GM08714 (cell line): ENCODE measurements at regions not wholly inside any gene's neighbourhood (a gene's known extent, or its start where the extent isn't known, plus 50 kb on each side); places are given as distances from the start of the nearest gene placed in this dataset.

Source experiments
- H3K4me3 ChIP-seq: fragments of 200-500 bp; sonication (Bioruptor generic); 2 replicates; pipeline ENCODE4 v1.5.1; 2014; ENCODE audit warnings: mild to moderate bottlenecking, low read length, inconsistent platforms
- ZNF274 ChIP-seq: IDR thresholded peaks from 2 replicates; pipeline ENCODE4 v1.6.1; 2012; ENCODE audit warnings: mild to moderate bottlenecking, low read depth, low read length

- no peak overlapping the region for H3K4me3 ChIP-seq
- no peak for TF ChIP-seq ZNF274
Measured at GRCh38 chr4:102429553-102429952, 71.6 kb upstream of the NFKB1 start.

GRCh38 chr4:102430461-102430910 lies 70.7 kb upstream of the NFKB1 start:
- no peak for TF ChIP-seq ZNF274
- H3K4me3 ChIP-seq = peak overlapping the region; percentile 79

- TF ChIP-seq ZNF274 = no peak
- H3K4me3 ChIP-seq = no peak overlapping the region; the same call in 1 of the 2 replicates
Measured at GRCh38 chr4:102431608-102431961, 69.6 kb upstream of the NFKB1 start.

- H3K4me3 ChIP-seq = no peak overlapping the region
- no peak for TF ChIP-seq ZNF274
Measured at GRCh38 chr4:102437111-102437510, 64.0 kb upstream of the NFKB1 start.

GRCh38 chr4:102438396-102439235 lies 62.5 kb upstream of the NFKB1 start:
- no peak for TF ChIP-seq ZNF274
- no peak overlapping the region for H3K4me3 ChIP-seq

- no peak for TF ChIP-seq ZNF274
- H3K4me3 ChIP-seq = no peak overlapping the region
Measured at GRCh38 chr4:102439236-102439614, 61.9 kb upstream of the NFKB1 start.

- H3K4me3 ChIP-seq = no peak overlapping the region
- TF ChIP-seq ZNF274 = no peak
Measured at GRCh38 chr4:102439812-102440211, 61.3 kb upstream of the NFKB1 start.

- H3K4me3 ChIP-seq = no peak overlapping the region
- no peak for TF ChIP-seq ZNF274
Measured at GRCh38 chr4:102440498-102440897, 60.7 kb upstream of the NFKB1 start.

- no peak for TF ChIP-seq ZNF274
- no peak overlapping the region for H3K4me3 ChIP-seq
Measured at GRCh38 chr4:102441978-102442911, 58.9 kb upstream of the NFKB1 start.

- TF ChIP-seq ZNF274 = no peak
- no peak overlapping the region for H3K4me3 ChIP-seq
Measured at GRCh38 chr4:102444752-102445151, 56.4 kb upstream of the NFKB1 start.

- TF ChIP-seq ZNF274 = no peak
- H3K4me3 ChIP-seq = no peak overlapping the region
Measured at GRCh38 chr4:102445213-102445612, 55.9 kb upstream of the NFKB1 start.

GRCh38 chr4:102447413-102447812 lies 53.7 kb upstream of the NFKB1 start:
- no peak overlapping the region for H3K4me3 ChIP-seq
- no peak for TF ChIP-seq ZNF274

GRCh38 chr4:102449751-102450352 lies 51.3 kb upstream of the NFKB1 start:
- H3K4me3 ChIP-seq = no peak overlapping the region
- TF ChIP-seq ZNF274 = no peak

GRCh38 chr4:102451266-102451665 lies 49.9 kb upstream of the NFKB1 start:
- no peak overlapping the region for H3K4me3 ChIP-seq

More at GRCh38 chr4:102451266-102451665, 49.9 kb upstream of the NFKB1 start:
- no peak for TF ChIP-seq ZNF274
